Caco-2 (cell line): ENCODE measurements at regions not wholly inside any gene's neighbourhood (a gene's known extent, or its start where the extent isn't known, plus 50 kb on each side); places are given as distances from the start of the nearest gene placed in this dataset.

ENCODE experiments used
- BruUV-seq: library from RNA; stranded (reverse); fragments of 400-500 nt; replicated peaks from 2 replicates; lab custom pipeline; 2021; lab: Mats Ljungman, UMichigan
- CTCF ChIA-PET: fragments of 300-600 bp; sonication (Branson Sonifier 250); formaldehyde crosslinking; loops from one replicate; lab custom pipeline; 2022; ENCODE audit warnings: antibody characterized with exemption; lab: Charles Lee
- POLR2A ChIA-PET: fragments of 300-600 bp; sonication (Branson Sonifier 250); formaldehyde crosslinking; loops from one replicate; lab custom pipeline; 2022; ENCODE audit warnings: antibody characterized with exemption; lab: Charles Lee
- DNase-seq, 2 experiments: peaks; one replicate each; pipeline versions ENCODE4 v3.0.0 to v3.0.0-alpha.2; 2020 to 2022
- H3K27me3 ChIP-seq: replicated peaks from 2 replicates; pipeline ENCODE4 v1.6.0; 2011; ENCODE audit warnings: low read length; ENCODE audit not compliant: control insufficient read depth, insufficient read depth
- H3K36me3 ChIP-seq: 2 replicates; pipeline ENCODE4 v1.5.1; 2011; ENCODE audit warnings: low read length; ENCODE audit not compliant: control insufficient read depth, insufficient read depth
- H3K4me1 ChIP-seq: fragments of 250-450 bp; sonication (Bioruptor Pico); 2 replicates; pipeline ENCODE4 v1.5.1; 2020; ENCODE audit warnings: mild to moderate bottlenecking
- H3K4me3 ChIP-seq: 2 replicates; pipeline ENCODE4 v1.5.1; 2011; ENCODE audit warnings: low read depth, mild to moderate bottlenecking, control low read depth, low read length
- H3K9me3 ChIP-seq: fragments of 250-450 bp; sonication (Bioruptor Pico); 2 replicates; pipeline ENCODE4 v1.5.1; 2020; ENCODE audit warnings: mild to moderate bottlenecking, moderate library complexity
- H3K27ac Mint-ChIP-seq: one replicate; pipeline ENCODE4 v1.8.0; 2022; ENCODE audit warnings: mixed read lengths; ENCODE audit not compliant: unreplicated experiment
- H3K27me3 Mint-ChIP-seq: one replicate; pipeline ENCODE4 v1.8.0; 2022; ENCODE audit warnings: mixed read lengths; ENCODE audit not compliant: insufficient read depth, unreplicated experiment
- H3K36me3 Mint-ChIP-seq: one replicate; pipeline ENCODE4 v1.8.0; 2022; ENCODE audit warnings: mild to moderate bottlenecking, mixed read lengths; ENCODE audit not compliant: insufficient read depth, unreplicated experiment
- H3K4me1 Mint-ChIP-seq: one replicate; pipeline ENCODE4 v1.8.0; 2022; ENCODE audit warnings: low read depth, mixed read lengths; ENCODE audit not compliant: unreplicated experiment
- H3K4me3 Mint-ChIP-seq: one replicate; pipeline ENCODE4 v1.8.0; 2022; ENCODE audit warnings: mild to moderate bottlenecking, moderate library complexity, mixed read lengths; ENCODE audit not compliant: unreplicated experiment
- H3K9me3 Mint-ChIP-seq: one replicate; pipeline ENCODE4 v1.8.0; 2022; ENCODE audit warnings: mixed read lengths; ENCODE audit not compliant: unreplicated experiment
- intact Hi-C: fragments of 100-400 bp; cut with micrococcal nuclease; formaldehyde crosslinking; loops from one replicate; pipeline ENCODE4 v1.10.0; 2022; ENCODE audit not compliant: unreplicated experiment
- TF ChIP-seq, protein P1 (sequence below), 2 experiments: fragments of 200-600 bp in 1 of 2; IDR thresholded peaks; 1 replicate in 1 of 2; 2 replicates in 1 of 2; pipeline versions ENCODE4 v1.5.1 to v1.8.0; 2011 to 2022; ENCODE audit warnings: antibody characterized with exemption in 1 of 2, control low read depth in 1 of 2, inconsistent platforms in 1 of 2, low read depth in 1 of 2, low read length in 1 of 2, mild to moderate bottlenecking in 1 of 2, moderate library complexity in 1 of 2; ENCODE audit not compliant: insufficient read depth in 1 of 2, severe bottlenecking in 1 of 2, unreplicated experiment in 1 of 2

GRCh38 chr3:5634411-5634810 lies 446.9 kb downstream of the EDEM1 start:
- TF ChIP-seq, protein P1, sequence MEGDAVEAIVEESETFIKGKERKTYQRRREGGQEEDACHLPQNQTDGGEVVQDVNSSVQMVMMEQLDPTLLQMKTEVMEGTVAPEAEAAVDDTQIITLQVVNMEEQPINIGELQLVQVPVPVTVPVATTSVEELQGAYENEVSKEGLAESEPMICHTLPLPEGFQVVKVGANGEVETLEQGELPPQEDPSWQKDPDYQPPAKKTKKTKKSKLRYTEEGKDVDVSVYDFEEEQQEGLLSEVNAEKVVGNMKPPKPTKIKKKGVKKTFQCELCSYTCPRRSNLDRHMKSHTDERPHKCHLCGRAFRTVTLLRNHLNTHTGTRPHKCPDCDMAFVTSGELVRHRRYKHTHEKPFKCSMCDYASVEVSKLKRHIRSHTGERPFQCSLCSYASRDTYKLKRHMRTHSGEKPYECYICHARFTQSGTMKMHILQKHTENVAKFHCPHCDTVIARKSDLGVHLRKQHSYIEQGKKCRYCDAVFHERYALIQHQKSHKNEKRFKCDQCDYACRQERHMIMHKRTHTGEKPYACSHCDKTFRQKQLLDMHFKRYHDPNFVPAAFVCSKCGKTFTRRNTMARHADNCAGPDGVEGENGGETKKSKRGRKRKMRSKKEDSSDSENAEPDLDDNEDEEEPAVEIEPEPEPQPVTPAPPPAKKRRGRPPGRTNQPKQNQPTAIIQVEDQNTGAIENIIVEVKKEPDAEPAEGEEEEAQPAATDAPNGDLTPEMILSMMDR (IDR thresholded peaks at IDR 0.05; ENCODE audit: insufficient read depth in 1 of 2, low read depth in 1 of 2, low read length in 1 of 2, severe bottlenecking in 1 of 2, unreplicated experiment in 1 of 2): no peak
- H3K4me1 Mint-ChIP-seq: no peaks in the 10 kb centered on the region
- Histone ChIP-seq H3K27me3 (no peaks in the 10 kb centered on the region), H3K4me3 (no peak overlapping the region), H3K4me1 (no peaks in the 10 kb centered on the region), H3K36me3 (no peaks in the 10 kb centered on the region), H3K9me3 (no peaks in the 10 kb centered on the region)
- intact Hi-C loops: no loop called here
- H3K27me3 Mint-ChIP-seq: no peaks in the 10 kb centered on the region
- BruUV-seq: no TSS peak
- no peak overlapping the region for H3K27ac Mint-ChIP-seq
- H3K9me3 Mint-ChIP-seq: no peaks in the 10 kb centered on the region
- POLR2A ChIA-PET: no interaction called here
- no peak for DNase-seq
- CTCF ChIA-PET: no interaction called here
- no peak overlapping the region for H3K4me3 Mint-ChIP-seq
- no peaks in the 10 kb centered on the region for H3K36me3 Mint-ChIP-seq

DNA sequence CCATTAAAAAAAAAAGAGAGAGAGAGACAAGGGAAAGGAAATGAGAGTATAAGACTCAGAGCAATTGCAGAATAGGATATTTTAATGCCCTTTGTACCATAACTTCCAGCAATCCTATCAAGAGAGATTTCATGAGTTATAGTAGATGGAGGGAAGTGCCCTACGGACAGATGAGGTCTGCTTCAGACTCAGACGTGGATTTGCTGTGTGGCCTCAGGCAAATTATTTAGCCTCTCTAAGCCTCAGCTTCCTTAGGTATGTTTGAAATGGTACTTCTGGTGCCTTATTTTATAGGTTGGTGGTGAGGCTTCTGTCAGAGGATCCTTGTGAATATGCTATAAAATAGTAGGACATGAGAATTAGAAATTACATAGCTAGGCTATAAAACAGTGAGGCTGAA lies 448.2 kb downstream of the EDEM1 start:
- H3K9me3 ChIP-seq: no peaks in the 10 kb centered on the region
- ChIA-PET POLR2A (no interaction called here), CTCF (no interaction called here)
- H3K36me3 ChIP-seq: no peaks in the 10 kb centered on the region
- H3K27me3 ChIP-seq: no peaks in the 10 kb centered on the region
- no peaks in the 10 kb centered on the region for H3K4me1 Mint-ChIP-seq
- intact Hi-C loops: no loop called here
- no peaks in the 10 kb centered on the region for H3K27me3 Mint-ChIP-seq
- no peak overlapping the region for H3K4me3 Mint-ChIP-seq
- TF ChIP-seq, protein P1 (IDR thresholded peaks at IDR 0.05; ENCODE audit: insufficient read depth in 1 of 2, low read depth in 1 of 2, low read length in 1 of 2, severe bottlenecking in 1 of 2, unreplicated experiment in 1 of 2): no peak
- no TSS peak for BruUV-seq
- H3K4me3 ChIP-seq: no peak overlapping the region
- no peaks in the 10 kb centered on the region for H3K4me1 ChIP-seq
- DNase-seq: no peak
- no peak overlapping the region for H3K27ac Mint-ChIP-seq
- H3K9me3 Mint-ChIP-seq: no peaks in the 10 kb centered on the region
- no peaks in the 10 kb centered on the region for H3K36me3 Mint-ChIP-seq

DNA sequence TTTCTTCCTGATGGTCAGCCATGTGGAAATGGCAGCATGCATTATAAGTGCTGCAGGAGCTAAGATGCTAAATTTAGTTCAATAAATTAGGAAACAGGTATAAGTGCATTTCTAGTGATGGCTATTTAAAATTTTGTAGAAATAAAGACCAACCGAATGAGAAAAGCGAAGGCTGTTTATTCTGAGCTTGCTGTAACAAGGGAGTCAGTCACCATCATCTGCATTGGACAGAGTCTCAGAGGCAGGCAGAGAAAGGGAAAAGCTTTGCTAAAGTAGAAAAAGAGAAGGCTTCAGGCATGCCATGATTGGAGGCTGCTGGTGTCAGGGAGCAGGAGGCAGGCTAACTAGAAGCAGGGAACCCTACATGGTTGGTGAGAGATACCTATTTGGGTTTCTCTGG lies 451.0 kb downstream of the EDEM1 start:
- Histone ChIP-seq H3K4me3 (no peak overlapping the region), H3K27me3 (no peaks in the 10 kb centered on the region), H3K36me3 (no peaks in the 10 kb centered on the region), H3K4me1 (no peaks in the 10 kb centered on the region), H3K9me3 (no peaks in the 10 kb centered on the region)
- H3K4me3 Mint-ChIP-seq: no peak overlapping the region
- no peaks in the 10 kb centered on the region for H3K36me3 Mint-ChIP-seq
- BruUV-seq: no TSS peak
- CTCF ChIA-PET: no interaction called here
- no peaks in the 10 kb centered on the region for H3K27me3 Mint-ChIP-seq
- H3K27ac Mint-ChIP-seq: no peak overlapping the region
- no peak for DNase-seq
- POLR2A ChIA-PET: no interaction called here
- H3K4me1 Mint-ChIP-seq: no peaks in the 10 kb centered on the region
- H3K9me3 Mint-ChIP-seq: peaks cover 16% of the 10 kb centered on the region
- intact Hi-C loops: no loop called here
- TF ChIP-seq, protein P1 (IDR thresholded peaks at IDR 0.05; ENCODE audit: insufficient read depth in 1 of 2, low read depth in 1 of 2, low read length in 1 of 2, severe bottlenecking in 1 of 2, unreplicated experiment in 1 of 2): no peak
